ENCODE measurements at regions not wholly inside any gene's neighbourhood (a gene's known extent, or its start where the extent isn't known, plus 50 kb on each side); places are given as distances from the start of the nearest gene placed in this dataset.

- TF ChIP-seq CTCF (IDR thresholded peaks at IDR 0.05; ENCODE audit: borderline replicate concordance, extremely low read depth, low read length, poor library complexity, severe bottlenecking) (no peak), EZH2 (IDR thresholded peaks at IDR 0.05; ENCODE audit: borderline replicate concordance, low read depth, low read length, severe bottlenecking) (no peak)
Observed at GRCh38 chr18:78459668-78460067, 520.0 kb upstream of the SALL3 start.

Measured in DND-41 (cell line).